ENCODE measurements at regions not wholly inside any gene's neighbourhood (a gene's known extent, or its start where the extent isn't known, plus 50 kb on each side); places are given as distances from the start of the nearest gene placed in this dataset.
"Not testable (repeated sequence)": the region's sequence is repeated elsewhere in the genome, so short reads cannot be mapped to it uniquely, and the experiment has no call there.

- DNase-seq (ENCODE audit: low read depth in 1 of 2, low spot score in 1 of 2): no peak
Observed at GRCh38 chr20:7155794-7156193, 388.3 kb downstream of the BMP2 start.

GRCh38 chr20:7159903-7160302 lies 392.4 kb downstream of the BMP2 start:
- DNase-seq (ENCODE audit: low read depth in 1 of 2, low spot score in 1 of 2): no peak

- no peak for DNase-seq (ENCODE audit: low read depth in 1 of 2, low spot score in 1 of 2)
Observed at GRCh38 chr20:7161690-7162089, 394.2 kb downstream of the BMP2 start.

GRCh38 chr20:7171911-7172310 lies 404.4 kb downstream of the BMP2 start:
- DNase-seq (ENCODE audit: low read depth in 1 of 2, low spot score in 1 of 2): no peak

- DNase-seq (ENCODE audit: low read depth in 1 of 2, low spot score in 1 of 2): no peak
Observed at GRCh38 chr20:7174554-7174953, 407.1 kb downstream of the BMP2 start.

- not testable (repeated sequence) for DNase-seq (ENCODE audit: low read depth in 1 of 2, low spot score in 1 of 2)
Observed at GRCh38 chr20:7175827-7176226, 408.3 kb downstream of the BMP2 start.

GRCh38 chr20:7178004-7178403 lies 410.5 kb downstream of the BMP2 start:
- no peak for DNase-seq (ENCODE audit: low read depth in 1 of 2, low spot score in 1 of 2)

- no peak for DNase-seq (ENCODE audit: low read depth in 1 of 2, low spot score in 1 of 2)
Observed at GRCh38 chr20:7180256-7181045, 413.0 kb downstream of the BMP2 start.

GRCh38 chr20:7189231-7189630 lies 421.7 kb downstream of the BMP2 start:
- DNase-seq (ENCODE audit: low read depth in 1 of 2, low spot score in 1 of 2): no peak

- no peak for DNase-seq (ENCODE audit: low read depth in 1 of 2, low spot score in 1 of 2)
Observed at GRCh38 chr20:7193681-7194080, 426.2 kb downstream of the BMP2 start.

GRCh38 chr20:7195704-7196103 lies 428.2 kb downstream of the BMP2 start:
- no peak for DNase-seq (ENCODE audit: low read depth in 1 of 2, low spot score in 1 of 2)

GRCh38 chr20:7196481-7196880 lies 429.0 kb downstream of the BMP2 start:
- DNase-seq (ENCODE audit: low read depth in 1 of 2, low spot score in 1 of 2): no peak

GRCh38 chr20:7199861-7200260 lies 432.4 kb downstream of the BMP2 start:
- DNase-seq (ENCODE audit: low read depth in 1 of 2, low spot score in 1 of 2): no peak

GRCh38 chr20:7207186-7207798 lies 439.8 kb downstream of the BMP2 start:
- no peak for DNase-seq (ENCODE audit: low read depth in 1 of 2, low spot score in 1 of 2)

- DNase-seq (ENCODE audit: low read depth in 1 of 2, low spot score in 1 of 2): no peak
Observed at GRCh38 chr20:7210910-7211309, 443.4 kb downstream of the BMP2 start.

- no peak for DNase-seq (ENCODE audit: low read depth in 1 of 2, low spot score in 1 of 2)
Observed at GRCh38 chr20:7214081-7214740, 446.7 kb downstream of the BMP2 start.

GRCh38 chr20:7217606-7218005 lies 450.1 kb downstream of the BMP2 start:
- no peak for DNase-seq (ENCODE audit: low read depth in 1 of 2, low spot score in 1 of 2)

- no peak for DNase-seq (ENCODE audit: low read depth in 1 of 2, low spot score in 1 of 2)
Observed at GRCh38 chr20:7220755-7221154, 453.3 kb downstream of the BMP2 start.

- no peak for DNase-seq (ENCODE audit: low read depth in 1 of 2, low spot score in 1 of 2)
Observed at GRCh38 chr20:7226156-7226555, 458.7 kb downstream of the BMP2 start.

GRCh38 chr20:7231303-7231702 lies 463.8 kb downstream of the BMP2 start:
- DNase-seq (ENCODE audit: low read depth in 1 of 2, low spot score in 1 of 2): no peak

- DNase-seq (ENCODE audit: low read depth in 1 of 2, low spot score in 1 of 2): no peak
Observed at GRCh38 chr20:7232796-7233195, 465.3 kb downstream of the BMP2 start.

GRCh38 chr20:7237251-7237650 lies 469.8 kb downstream of the BMP2 start:
- DNase-seq (ENCODE audit: low read depth in 1 of 2, low spot score in 1 of 2): no peak
